ENCODE measurements at regions not wholly inside any gene's neighbourhood (a gene's known extent, or its start where the extent isn't known, plus 50 kb on each side); places are given as distances from the start of the nearest gene placed in this dataset.

DNA sequence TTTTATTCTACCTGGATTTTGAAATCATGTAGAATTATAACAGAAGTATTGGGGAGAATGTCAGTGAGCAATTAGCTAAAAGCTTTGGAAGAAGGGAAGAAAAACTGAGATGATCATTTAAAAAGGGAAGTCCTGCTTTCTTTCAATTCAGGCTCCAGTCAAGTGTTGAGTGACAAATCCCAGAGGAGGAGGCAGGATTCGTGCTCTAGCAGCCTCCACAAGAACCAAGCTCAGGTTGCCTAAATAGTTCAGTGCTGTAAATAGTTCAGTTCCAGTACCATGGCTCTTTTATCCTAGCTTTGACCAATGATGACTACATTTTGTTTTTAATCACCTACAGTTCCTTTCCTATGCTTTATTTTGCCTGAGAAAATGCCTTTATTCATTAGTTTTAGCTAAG lies 204.9 kb upstream of the NREP start:
- H3K9me3 ChIP-seq (ENCODE audit: low read length) = no peaks in the 10 kb centered on the region
- no peaks in the 10 kb centered on the region for H3K27me3 ChIP-seq (ENCODE audit: insufficient read depth, low read depth, low read length)
- H3K9me2 ChIP-seq (ENCODE audit: insufficient read depth, low read length) = no peaks in the 10 kb centered on the region
- H3K27ac ChIP-seq (ENCODE audit: low read length) = no peak overlapping the region
- no peaks in the 10 kb centered on the region for H3K36me3 ChIP-seq (ENCODE audit: insufficient read depth, low read length)
- no peak overlapping the region for H3K4me3 ChIP-seq (ENCODE audit: low read length)
- H2AFZ ChIP-seq (ENCODE audit: low read depth, low read length) = no peak overlapping the region
- TF ChIP-seq TAF1 (IDR thresholded peaks at IDR 0.05; ENCODE audit: low read depth) (no peak), EP300 (conservative IDR thresholded peaks at IDR 0.05; ENCODE audit: poor library complexity, severe bottlenecking) (no peak)
- H3K9ac ChIP-seq (ENCODE audit: low read length) = no peak overlapping the region
- no peaks in the 10 kb centered on the region for H3K79me2 ChIP-seq (replicated peaks; ENCODE audit: insufficient read depth, low read length)
- H3K4me2 ChIP-seq (ENCODE audit: low read length) = no peak overlapping the region
- no peaks in the 10 kb centered on the region for H3F3A ChIP-seq (ENCODE audit: insufficient read depth, low read length, poor library complexity, severe bottlenecking)
- H4K20me1 ChIP-seq (ENCODE audit: insufficient read depth) = no peaks in the 10 kb centered on the region

DNA sequence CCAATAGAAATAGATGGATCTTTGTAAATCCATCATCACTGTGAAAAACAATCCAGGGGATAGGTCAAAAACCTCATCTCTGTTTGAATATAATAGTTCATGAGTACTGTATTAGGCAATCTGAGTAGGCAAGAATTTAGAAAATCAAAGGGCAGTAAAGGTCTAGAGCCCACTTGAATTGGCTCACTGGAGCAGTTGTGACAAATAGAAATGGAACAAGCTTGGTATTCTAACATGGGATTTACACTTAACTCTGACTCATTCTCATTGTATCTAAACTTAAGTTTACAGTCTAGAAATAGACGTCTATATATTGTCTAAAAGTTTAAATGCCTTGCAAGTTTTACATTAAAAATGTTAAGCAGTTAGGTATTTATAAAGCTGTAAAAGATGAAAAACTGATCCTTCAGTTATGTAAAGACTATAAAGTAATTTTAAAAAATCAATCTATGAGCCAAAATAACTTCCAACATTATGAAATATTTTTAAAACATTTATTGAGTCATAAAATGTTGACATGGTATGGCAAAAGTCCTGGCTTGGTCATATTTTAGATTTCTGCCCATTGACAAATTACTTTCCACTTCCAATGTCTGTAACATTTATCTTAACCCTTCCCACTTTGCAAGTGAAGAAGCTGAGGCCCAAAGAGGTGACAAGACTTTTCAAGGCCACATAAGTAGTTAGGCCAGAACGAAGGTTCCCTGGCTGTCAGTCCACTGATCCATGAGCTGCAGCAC lies 203.7 kb upstream of the NREP start:
- no peak overlapping the region for H3K9ac ChIP-seq (ENCODE audit: low read length)
- H3K36me3 ChIP-seq (ENCODE audit: insufficient read depth, low read length) = no peaks in the 10 kb centered on the region
- no peaks in the 10 kb centered on the region for H3K27me3 ChIP-seq (ENCODE audit: insufficient read depth, low read depth, low read length)
- no peaks in the 10 kb centered on the region for H4K20me1 ChIP-seq (ENCODE audit: insufficient read depth)
- no peaks in the 10 kb centered on the region for H3K79me2 ChIP-seq (replicated peaks; ENCODE audit: insufficient read depth, low read length)
- no peaks in the 10 kb centered on the region for H3K9me2 ChIP-seq (ENCODE audit: insufficient read depth, low read length)
- H3K4me2 ChIP-seq (ENCODE audit: low read length) = no peak overlapping the region
- H3K4me3 ChIP-seq (ENCODE audit: low read length) = no peak overlapping the region
- no peaks in the 10 kb centered on the region for H3F3A ChIP-seq (ENCODE audit: insufficient read depth, low read length, poor library complexity, severe bottlenecking)
- no peaks in the 10 kb centered on the region for H3K9me3 ChIP-seq (ENCODE audit: low read length)
- H2AFZ ChIP-seq (ENCODE audit: low read depth, low read length) = no peak overlapping the region
- TF ChIP-seq EP300 (conservative IDR thresholded peaks at IDR 0.05; ENCODE audit: poor library complexity, severe bottlenecking) (no peak), CTCF (IDR thresholded peaks at IDR 0.05; ENCODE audit: poor library complexity, severe bottlenecking) (no peak), SMC3 (conservative IDR thresholded peaks at IDR 0.05; ENCODE audit: poor library complexity) (no peak), TAF1 (IDR thresholded peaks at IDR 0.05; ENCODE audit: low read depth) (no peak), POLR2AphosphoS5 (IDR thresholded peaks at IDR 0.05) (no peak), EZH2 (IDR thresholded peaks at IDR 0.05; ENCODE audit: borderline replicate concordance, insufficient read depth, low read length, poor library complexity, severe bottlenecking) (no peak), RAD21 (conservative IDR thresholded peaks at IDR 0.05) (no peak), MXI1 (conservative IDR thresholded peaks at IDR 0.05; ENCODE audit: poor library complexity, severe bottlenecking) (no peak)
- TF ChIP-seq, protein P1, sequence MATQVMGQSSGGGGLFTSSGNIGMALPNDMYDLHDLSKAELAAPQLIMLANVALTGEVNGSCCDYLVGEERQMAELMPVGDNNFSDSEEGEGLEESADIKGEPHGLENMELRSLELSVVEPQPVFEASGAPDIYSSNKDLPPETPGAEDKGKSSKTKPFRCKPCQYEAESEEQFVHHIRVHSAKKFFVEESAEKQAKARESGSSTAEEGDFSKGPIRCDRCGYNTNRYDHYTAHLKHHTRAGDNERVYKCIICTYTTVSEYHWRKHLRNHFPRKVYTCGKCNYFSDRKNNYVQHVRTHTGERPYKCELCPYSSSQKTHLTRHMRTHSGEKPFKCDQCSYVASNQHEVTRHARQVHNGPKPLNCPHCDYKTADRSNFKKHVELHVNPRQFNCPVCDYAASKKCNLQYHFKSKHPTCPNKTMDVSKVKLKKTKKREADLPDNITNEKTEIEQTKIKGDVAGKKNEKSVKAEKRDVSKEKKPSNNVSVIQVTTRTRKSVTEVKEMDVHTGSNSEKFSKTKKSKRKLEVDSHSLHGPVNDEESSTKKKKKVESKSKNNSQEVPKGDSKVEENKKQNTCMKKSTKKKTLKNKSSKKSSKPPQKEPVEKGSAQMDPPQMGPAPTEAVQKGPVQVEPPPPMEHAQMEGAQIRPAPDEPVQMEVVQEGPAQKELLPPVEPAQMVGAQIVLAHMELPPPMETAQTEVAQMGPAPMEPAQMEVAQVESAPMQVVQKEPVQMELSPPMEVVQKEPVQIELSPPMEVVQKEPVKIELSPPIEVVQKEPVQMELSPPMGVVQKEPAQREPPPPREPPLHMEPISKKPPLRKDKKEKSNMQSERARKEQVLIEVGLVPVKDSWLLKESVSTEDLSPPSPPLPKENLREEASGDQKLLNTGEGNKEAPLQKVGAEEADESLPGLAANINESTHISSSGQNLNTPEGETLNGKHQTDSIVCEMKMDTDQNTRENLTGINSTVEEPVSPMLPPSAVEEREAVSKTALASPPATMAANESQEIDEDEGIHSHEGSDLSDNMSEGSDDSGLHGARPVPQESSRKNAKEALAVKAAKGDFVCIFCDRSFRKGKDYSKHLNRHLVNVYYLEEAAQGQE (IDR thresholded peaks at IDR 0.05; ENCODE audit: borderline replicate concordance) = no peak
- no peak overlapping the region for H3K27ac ChIP-seq (ENCODE audit: low read length)

All from neural cell (in vitro differentiated cells).